ENCODE measurements at regions not wholly inside any gene's neighbourhood (a gene's known extent, or its start where the extent isn't known, plus 50 kb on each side); places are given as distances from the start of the nearest gene placed in this dataset.

DNA sequence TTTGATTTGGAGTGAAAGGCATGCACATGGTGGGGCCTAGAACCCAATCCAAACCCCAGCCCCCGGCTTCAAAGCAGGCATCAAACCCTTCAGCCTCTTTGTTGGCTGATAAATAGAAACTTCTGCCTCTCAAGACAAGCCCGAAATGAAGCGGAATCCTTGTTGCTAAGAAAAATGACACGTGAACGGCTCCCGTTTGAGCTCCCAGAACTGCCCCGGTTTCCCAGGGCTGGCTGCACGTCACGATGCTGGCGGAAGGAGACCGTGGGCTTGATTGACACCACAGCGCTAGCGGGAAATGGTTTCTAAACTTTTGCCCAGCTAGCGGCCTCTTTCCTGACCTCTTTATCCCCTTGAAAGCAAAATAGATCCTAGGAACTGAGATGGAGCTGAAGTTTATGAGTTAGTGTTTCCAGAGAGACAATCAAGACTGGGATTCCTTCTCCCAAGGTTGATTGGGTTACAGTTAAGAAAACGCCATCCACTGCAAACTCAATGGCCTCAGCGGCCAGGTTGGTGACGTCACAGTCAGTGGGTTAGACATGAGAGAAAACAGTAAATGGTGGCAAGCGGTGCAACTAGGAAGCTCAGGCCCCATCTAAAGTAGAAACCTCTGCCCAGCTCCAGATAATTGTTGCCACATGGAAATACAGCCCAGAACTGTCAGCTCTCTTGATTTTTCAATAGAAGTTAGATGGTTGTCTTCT lies 117.0 kb downstream of the ANKRD60 start:
- DNase-seq (ENCODE audit: low read depth, low spot score) = no peak

DNA sequence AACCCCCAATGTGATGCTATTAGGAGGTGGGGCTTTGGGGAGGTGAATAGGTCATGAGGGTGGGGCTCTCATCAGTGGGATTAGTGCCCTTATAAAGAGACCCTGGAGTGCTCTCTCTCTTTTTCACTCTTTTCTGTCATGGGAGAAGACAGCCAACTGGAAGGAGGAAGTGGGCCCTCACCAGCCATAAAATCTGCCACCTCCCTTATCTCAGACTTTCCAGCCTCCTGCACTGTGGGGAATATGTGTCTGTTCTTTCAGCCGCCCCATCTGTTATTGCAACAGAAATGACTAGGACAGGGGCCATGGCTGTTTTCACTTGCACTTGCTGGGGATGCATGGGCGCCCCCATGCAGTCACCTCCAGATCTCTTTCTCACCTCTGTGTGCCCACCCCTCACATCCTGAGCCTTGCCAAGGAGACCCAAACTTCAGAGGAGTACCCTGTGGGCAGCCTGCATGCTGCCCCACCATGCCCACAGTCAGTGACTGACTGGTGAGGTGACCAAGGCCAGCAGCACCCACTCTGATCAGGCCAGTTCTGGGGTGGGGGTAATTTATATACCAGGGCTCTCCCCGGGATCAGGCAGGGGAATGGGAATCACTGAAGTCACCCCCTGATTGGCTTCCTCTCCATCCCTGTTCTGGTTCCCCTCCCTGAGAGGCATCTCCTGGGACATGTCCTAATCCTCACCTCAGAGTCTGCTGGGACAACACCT lies 118.4 kb downstream of the ANKRD60 start:
- DNase-seq (ENCODE audit: low read depth, low spot score) = no peak

DNA sequence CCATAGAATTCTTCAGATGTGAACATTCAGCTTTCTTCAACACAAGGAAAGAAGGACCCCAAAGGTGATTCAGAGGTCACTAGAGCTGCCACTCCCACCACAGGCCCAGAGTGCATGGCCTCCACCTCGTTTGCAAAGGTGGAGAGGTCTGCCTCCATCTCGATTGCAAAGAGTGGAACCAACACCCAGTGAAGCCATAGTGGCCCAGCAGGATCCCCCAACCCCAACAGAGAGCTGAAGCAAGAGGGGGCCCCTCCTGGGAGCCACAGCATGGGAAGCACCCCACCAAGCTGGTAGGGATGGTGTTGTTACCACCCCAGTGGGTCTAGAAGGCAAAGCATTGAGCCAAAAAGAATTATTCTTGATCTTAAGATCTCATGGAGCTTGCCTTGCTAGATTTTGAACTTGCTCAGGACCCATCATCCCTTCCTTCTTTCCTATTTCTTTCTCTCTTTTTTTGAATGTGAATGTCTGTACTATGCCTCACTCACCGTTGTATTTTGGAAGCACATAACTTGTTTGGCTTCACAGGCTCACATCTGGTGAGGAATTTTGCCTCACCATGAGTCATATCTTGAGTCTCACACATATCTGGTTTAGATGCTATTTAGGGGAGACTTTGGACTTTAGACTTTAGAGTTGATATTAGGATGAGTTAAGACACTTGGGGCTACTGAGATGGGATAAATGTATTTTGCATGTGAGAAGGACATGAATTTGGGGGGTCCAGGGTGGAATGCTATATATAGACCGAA lies 119.2 kb downstream of the ANKRD60 start:
- DNase-seq (ENCODE audit: low read depth, low spot score) = no peak

DNA sequence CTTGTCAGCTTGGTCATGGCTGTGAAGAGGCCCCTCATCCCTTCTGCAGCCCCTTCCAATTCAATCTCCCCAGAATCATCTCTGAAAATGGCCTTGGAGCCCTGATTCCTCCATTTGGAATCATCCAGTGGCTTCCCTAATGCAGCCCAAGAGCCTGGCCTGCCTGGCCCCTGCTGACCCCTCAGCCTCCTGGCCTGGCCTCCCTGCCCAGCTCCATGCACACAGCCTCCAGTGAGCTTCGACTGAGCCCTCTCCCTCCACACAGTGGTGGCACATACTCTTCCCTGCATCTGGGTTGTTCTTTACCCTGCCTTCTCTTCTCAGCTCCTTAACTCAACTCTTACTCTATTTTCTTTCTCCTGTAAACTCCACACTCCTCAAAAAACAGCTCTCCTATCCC lies 120.9 kb downstream of the ANKRD60 start:
- DNase-seq (ENCODE audit: low read depth, low spot score) = no peak

DNA sequence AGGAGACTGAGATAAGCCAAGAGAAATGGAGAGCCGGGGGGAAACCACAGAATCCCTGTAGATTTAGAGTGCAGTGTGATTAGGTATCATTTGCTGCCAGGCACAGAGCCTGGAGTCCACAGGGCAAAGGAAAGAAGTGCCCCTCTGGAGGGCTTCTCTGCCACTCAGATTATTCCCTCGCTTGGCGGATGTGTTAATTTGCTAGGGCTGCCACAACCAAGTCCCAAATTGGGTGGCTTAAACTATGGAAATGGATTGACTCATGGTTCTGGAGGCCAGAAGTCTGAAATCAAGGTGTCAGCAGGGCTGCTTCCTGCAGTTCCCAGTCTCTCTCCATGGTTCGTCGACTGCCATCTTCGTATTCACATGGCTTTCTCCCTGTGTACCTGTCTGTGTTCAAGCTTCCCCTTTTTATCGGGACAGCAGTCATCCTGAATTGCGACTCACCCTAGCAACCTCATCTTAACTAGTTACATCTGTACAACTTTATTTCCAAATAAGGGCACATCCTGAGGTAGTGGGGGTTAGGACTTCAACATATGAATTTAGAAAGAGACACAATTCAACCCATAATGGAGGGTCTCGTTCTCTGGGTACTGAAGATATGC lies 122.2 kb downstream of the ANKRD60 start:
- DNase-seq (ENCODE audit: low read depth, low spot score) = no peak

DNA sequence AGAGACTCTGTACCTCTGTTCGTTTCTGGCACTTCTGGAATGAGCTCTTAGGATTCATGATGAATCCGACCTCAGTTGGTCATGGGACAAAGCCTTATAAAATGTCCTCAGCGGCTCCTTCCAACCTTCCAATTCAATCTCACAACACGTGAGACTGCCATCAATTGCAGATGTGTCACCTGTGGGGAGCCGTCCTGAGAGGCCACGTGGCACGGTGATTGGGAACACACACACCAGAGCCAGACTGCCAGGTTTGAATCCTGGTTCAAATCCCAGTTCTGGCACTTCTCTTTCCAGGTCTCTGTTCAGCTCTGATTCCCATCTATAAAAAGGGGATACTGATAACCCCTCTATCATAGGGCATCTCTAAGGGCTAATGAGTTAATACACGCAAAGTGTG lies 124.5 kb downstream of the ANKRD60 start:
- no peak for DNase-seq (ENCODE audit: low read depth, low spot score)

DNA sequence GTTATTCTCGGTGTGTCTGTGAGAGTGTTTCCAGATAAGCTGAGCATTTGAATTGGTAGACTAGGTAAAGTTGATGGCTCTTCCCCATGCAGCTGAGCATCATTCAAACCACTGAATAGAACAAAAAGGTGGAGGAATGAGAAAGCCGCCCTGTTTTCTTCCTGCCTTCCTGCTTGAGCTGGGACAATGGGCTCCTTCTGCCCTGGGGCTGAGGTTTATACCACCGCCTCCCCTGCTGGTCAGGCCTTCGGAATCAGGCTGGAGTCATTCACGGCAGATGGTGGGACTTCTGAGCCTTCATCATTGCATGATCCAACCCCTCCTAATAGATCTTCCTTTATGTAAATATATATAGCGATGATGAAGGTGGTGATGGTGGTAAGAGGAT lies 124.9 kb downstream of the ANKRD60 start:
- no peak for DNase-seq (ENCODE audit: low read depth, low spot score)

DNA sequence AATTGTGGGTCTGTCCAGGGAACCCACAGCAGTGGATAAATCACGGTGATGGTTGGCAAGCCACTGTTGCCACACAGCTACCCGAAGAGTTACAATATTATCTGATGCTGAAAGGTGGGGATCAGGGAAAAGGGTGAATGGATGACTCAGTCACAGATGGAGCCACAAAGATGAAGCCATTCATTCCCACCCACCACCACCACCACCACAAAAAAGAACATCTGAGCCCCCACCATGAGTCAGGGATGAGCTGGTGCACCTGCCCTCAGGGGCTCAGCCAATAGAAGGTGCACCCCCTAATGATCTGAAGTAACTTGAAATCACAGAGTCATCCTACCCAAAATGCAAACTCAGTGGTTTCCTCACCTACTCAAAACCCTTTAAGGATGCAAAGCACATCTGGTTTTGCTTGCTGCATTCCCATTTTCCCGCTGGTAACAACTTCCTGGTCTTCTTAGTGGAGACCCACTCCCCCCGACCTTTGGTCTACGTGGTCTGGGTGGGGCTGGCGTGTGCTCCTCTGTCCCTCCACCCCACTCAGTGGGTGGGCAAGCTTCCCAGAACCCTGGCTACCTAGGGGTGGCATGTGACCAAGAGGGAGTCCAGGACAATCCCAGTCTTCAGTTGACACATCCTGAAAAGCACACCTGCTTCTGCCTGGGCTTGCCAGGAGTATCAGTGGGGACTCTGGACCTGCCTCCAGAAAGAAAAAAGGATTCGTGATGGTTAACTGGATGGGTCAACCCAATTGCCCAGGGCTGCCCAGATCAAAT lies 125.5 kb downstream of the ANKRD60 start:
- DNase-seq (ENCODE audit: low read depth, low spot score) = no peak

DNA sequence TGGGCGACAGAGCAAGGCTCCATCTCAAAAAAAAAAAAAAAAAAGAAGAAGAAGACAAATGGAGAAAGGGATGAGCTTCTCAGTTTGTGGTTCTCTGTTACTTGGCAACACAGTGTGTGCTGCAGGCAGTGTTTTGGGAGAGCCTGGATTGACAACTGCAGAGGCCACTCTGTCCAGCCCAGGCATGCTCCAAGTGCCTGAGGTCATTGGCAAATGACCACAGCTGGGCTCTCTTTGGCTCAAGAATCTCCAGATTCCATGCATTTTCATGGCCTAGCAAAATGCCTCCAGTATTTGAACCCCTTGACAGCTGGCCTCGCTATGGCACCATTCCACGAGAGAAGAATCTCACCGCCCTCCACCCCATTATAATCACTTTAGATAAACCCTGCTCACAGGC lies 126.2 kb downstream of the ANKRD60 start:
- DNase-seq (ENCODE audit: low read depth, low spot score) = no peak

DNA sequence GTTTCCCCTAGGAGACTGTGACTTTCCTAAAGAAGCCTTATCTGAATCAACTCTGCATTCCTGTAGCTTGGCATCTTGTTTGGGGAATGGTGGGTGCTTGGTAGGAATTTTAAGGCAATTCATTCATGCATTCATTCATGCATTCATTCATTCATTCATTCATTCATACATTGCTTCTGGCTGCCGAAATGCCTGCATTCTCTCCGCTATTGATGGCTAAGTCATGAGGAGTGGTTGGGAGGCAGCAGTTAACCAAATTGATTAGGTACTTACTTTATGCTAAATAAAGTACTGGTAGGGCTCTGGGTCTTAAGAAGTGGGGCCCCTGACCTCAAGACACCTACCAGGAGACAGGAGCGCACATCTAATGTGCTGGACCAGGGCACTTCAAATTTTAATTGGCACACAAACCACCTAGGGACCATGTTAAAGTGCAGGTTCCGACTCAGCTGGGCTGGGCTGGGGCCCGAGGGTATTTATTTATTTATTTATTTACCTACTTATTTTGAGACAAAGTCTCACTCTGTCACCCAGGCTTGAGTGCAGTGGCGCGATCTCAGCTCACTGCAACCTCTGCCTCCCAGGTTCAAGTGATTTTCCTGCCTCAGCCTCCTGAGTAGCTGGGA lies 127.6 kb downstream of the ANKRD60 start:
- DNase-seq (ENCODE audit: low read depth, low spot score) = no peak

DNA sequence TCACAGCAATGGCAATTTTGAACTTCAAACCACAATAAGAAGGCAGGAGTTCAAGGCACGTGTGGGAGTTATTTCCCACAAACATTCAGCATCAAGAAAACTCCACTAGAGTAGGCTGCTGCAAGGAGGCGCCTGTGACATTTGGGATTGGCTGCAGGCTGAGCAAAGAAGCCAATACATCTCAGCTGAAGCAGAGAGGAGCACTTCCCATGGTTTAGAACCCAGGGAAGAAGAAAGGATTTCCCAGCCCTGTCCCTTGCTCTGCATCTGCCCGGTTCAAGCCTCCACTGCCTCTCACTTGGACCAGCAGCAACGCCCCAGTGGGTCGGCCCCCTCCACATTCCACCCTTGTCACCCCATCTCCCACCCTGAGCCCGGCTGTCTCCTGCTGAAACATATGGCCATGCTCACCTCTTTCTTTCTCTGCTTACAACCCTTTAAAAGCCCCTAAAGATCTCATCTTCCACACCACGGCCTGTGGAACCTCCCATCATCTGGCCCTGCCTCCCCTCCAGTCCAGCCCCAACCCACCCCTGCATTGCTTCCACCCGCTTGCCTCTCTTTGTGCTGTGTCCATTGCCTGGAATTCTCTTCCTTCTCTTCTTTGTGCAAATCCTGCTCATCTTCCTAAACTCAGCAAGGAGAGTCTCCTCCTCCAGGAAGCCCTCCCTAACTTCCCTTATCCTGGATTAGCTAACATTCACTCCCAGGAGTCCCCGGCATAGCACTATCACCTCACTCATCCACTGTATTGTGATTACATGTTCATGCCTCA lies 128.3 kb downstream of the ANKRD60 start:
- DNase-seq (ENCODE audit: low read depth, low spot score) = no peak

DNA sequence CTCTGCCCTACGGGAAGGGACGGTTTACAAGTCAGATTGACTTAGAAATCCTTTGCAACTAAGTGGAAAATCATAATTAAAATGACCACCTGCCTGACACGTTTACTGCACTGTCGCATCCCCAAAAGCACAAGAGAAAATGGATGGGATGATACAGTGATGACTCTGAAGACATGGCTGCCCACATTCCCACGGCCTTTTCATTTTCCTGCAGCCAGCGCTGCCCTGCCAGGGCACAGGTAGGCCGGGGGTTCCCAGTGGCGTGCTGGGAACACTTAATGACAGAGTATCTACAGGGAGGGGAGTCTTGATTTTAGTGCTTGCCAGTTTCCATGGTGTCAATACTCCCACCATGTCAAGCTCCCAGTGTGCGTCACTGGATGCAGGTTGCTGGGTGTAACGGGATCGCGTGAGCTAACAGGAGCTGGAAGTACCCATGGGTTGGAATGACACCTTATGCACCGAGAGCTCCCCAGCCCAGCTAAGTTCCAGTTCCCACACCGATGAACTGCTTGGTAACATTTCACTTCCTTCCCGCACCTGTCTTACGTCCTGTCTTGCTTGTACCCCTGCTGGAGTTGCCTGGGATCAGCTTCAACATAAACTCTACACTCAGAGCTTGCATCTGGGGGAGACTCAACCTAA lies 129.0 kb downstream of the ANKRD60 start:
- DNase-seq (ENCODE audit: low read depth, low spot score) = no peak

DNA sequence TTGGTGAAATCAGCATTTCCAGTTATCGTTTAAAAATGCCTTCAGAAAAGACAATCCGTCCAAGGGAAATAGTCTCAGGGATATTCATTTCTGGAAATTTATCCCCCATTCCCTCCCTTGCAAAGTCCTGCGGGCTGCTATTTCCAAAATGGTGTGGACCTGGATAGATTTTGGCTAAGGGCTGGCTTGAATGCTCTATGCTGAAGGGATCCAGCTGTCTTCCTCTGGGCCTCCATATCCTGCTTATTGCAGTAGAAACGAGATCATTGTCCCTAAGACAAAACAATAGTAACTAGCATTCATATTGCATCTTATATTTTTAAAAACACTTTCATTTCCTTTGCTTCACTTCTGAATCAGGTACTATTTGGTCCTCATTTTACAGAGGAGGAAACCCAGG lies 129.9 kb downstream of the ANKRD60 start:
- DNase-seq (ENCODE audit: low read depth, low spot score) = no peak

DNA sequence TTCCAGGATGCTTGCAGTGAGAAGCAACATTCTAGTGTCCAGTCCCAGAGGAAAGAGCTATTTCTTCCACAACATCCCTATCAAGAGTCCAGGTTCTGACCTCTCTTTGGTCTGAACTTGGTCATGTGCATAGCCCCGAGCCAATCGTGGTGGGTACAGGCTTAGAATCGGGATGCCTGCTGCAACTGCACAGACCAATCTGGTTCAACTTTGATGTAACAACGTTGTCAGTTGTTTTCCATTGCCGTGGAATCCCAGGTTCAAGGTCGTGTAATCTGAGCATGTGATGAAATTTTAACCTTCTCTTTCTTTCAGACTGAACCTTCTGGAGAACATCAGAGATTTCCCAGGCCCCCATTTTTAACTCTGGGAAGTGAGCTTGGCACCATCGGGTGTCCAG lies 130.5 kb downstream of the ANKRD60 start:
- DNase-seq (ENCODE audit: low read depth, low spot score) = no peak

DNA sequence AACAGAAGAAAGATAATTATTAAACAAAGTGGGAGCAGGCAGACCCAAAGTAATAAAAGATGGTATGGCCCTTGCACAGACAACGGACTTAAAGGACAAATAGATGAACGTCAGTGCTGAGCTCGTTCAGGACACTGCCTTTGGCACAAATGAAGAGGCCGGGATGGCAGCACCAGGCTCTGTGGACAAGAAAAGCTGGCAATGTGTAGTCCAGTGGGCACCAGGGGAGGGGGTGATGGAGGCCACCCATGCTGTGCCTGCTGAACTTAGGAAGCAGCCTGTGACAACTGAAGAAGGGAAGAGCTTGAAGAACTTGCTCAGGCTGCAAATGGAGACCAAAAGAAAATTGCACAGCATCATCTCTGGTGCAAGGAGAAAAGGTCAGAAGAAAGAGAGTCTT lies 131.0 kb downstream of the ANKRD60 start:
- no peak for DNase-seq (ENCODE audit: low read depth, low spot score)

DNA sequence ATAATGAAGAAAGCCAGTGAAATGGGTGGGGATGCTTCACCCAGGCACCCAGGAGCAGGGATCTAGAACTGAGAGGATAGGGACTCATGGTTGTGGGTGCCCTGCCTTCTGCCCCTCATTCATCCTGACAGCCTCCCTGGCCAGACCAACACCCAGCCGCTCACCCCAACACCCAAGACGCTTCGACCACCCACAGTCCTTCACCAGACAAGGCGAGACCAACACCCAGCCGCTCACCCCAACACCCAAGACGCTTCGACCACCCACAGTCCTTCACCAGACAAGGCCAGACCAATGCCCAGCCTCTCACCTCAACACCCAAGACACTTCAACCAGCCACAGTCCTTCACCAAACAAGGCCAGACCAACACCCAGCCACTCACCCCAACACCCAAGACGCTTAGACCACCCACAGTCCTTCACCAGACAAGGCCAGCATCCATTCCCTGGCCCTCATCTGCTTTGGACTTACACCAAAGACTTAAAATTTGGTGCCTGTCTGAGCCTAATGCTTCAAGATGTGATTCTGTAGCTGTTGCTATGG lies 131.5 kb downstream of the ANKRD60 start:
- DNase-seq (ENCODE audit: low read depth, low spot score) = no peak

DNA sequence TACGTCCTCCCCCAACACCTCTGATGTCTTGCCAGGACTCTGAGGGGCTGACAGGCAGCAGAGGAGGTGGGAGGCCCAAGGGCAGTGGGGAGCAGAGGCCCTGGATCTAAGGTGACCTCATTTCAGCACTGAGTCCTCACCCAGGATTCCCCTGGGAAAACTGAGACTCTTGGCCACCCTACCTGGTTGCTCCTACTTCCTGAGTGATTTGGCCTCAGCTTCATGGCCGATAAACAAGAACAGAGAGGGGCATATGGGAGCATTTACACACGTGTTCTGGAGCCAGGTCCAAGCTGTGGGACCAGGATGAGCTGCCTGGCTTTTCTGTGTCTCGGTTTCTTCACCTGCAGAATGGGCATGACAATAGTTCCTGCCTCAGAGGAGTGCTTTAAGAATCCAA lies 133.8 kb downstream of the ANKRD60 start:
- no peak for DNase-seq (ENCODE audit: low read depth, low spot score)

DNA sequence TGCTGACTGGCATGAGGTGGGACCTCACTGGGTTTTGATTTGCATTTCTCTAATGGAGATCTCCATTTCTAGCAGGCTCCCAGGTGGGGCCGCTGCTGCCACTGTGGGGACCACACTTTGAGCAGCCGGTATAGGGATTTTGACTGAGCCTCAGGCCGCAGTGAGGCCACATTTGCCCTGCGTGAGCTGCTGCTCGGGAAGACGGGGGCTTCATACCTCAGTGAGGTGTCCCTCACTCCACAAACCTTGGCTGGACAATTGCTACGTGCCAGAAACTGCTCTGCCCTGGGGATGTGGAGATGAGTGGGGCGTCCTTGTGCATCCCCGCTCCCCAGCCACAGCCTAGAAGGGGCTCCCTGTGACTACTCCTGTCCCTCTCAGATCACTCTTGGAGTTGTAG lies 134.3 kb downstream of the ANKRD60 start:
- DNase-seq (ENCODE audit: low read depth, low spot score) = no peak

DNA sequence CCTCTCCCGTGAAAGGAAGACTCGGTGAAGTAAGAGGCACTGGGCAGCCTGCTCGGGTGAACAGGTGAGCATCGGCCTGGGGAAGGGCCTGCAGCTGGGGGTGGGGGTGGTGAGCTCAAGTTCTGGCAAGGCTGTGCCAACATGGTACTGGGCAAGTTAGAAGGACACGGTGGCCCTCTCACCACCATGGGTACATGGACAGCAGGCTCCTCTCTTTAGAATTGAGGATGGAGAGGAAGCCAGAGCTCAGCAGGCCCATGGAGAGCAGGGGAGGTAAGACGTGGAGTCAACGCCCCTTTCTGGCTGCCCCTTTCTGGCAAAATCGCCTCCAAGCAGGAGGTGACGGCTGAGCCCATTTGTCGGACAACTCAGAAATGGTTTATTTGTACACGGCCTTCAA lies 135.6 kb downstream of the ANKRD60 start:
- no peak for DNase-seq (ENCODE audit: low read depth, low spot score)

DNA sequence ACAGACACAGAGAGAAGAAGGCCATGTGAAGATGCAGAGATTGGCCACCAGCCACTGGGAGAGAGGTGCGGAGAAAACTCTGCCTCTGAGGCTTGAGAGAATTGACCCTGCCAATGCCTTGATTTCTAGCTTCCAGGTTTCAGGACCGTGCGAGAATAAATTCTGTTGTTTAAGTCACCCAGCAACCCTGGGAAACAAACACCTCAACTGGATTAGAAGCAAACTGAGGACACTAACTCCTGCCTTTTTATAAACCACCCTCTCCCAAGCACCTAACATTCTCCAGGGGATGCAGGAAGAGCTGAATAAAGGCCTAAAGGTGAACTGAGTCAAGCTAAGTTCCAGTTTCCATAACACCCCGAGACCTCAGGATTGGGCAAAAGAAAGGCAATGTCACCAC lies 136.1 kb downstream of the ANKRD60 start:
- no peak for DNase-seq (ENCODE audit: low read depth, low spot score)
